GM12878 (cell line): ENCODE measurements at regions not wholly inside any gene's neighbourhood (a gene's known extent, or its start where the extent isn't known, plus 50 kb on each side); places are given as distances from the start of the nearest gene placed in this dataset.

Experiments
- ATAC-seq: fragments of 200-7000 bp; cut with Tn5 transposase; 3 replicates; pipeline ENCODE4 v1.9.1; 2020; ENCODE audit warnings: mild to moderate bottlenecking, moderate library complexity
- BruUV-seq: library from RNA; stranded (reverse); fragments of 400-500 nt; replicated peaks from 2 replicates; lab custom pipeline; 2021; lab: Mats Ljungman, UMichigan
- CTCF ChIA-PET: fragments of 300-600 bp; sonication (Branson Sonifier 250); formaldehyde crosslinking; extraction: SDS; loops from one replicate; lab custom pipeline; 2021; ENCODE audit warnings: inconsistent platforms; lab: Yijun Ruan, JAX
- POLR2A ChIA-PET: fragments of 350-600 bp; formaldehyde crosslinking; extraction: SDS; loops from one replicate; lab custom pipeline; 2021; ENCODE audit warnings: inconsistent platforms; lab: Charles Lee
- RAD21 ChIA-PET: fragments of 300-600 bp; sonication (Branson Sonifier 250); formaldehyde crosslinking; loops from one replicate; lab custom pipeline; 2023; ENCODE audit warnings: antibody characterized with exemption; ENCODE audit not compliant: unreplicated experiment; lab: Charles Lee
- SMC1A ChIA-PET: fragments of 300-600 bp; sonication (Branson Sonifier 250); formaldehyde crosslinking; loops from one replicate; lab custom pipeline; 2023; ENCODE audit not compliant: unreplicated experiment, uncharacterized antibody; lab: Charles Lee
- DNase-seq: peaks from one replicate; pipeline ENCODE4 v3.0.0-alpha.2; 2011; ENCODE audit warnings: low read depth, low spot score
- FAIRE-seq: peaks from 3 replicates; lab custom pipeline; 2011; peaks lifted over from hg19 to GRCh38; lab: Jason Lieb, UNC
- H2AFZ ChIP-seq: 2 replicates; pipeline ENCODE4 v1.6.0; 2011; ENCODE audit warnings: low read depth, low read length, control low read depth; ENCODE audit not compliant: control insufficient read depth
- H3K27ac ChIP-seq: 2 replicates; pipeline ENCODE4 v1.5.1; 2011; ENCODE audit warnings: control low read depth; ENCODE audit not compliant: control insufficient read depth, insufficient read depth
- H3K27me3 ChIP-seq, 2 experiments: replicated peaks in 1 of 2; 2 replicates each; pipeline versions ENCODE4 v1.6.0 to v1.6.1; 2011; ENCODE audit warnings: low read length in 1 of 2; ENCODE audit not compliant: control insufficient read depth in 2 of 2, insufficient read depth in 2 of 2
- H3K36me3 ChIP-seq, 2 experiments: 2 replicates each; pipeline ENCODE4 v1.5.1; 2011; ENCODE audit warnings: low read length in 1 of 2; ENCODE audit not compliant: control insufficient read depth in 2 of 2, insufficient read depth in 2 of 2
- H3K4me1 ChIP-seq: 2 replicates; pipeline ENCODE4 v1.6.1; 2011; ENCODE audit warnings: mild to moderate bottlenecking, low read length, moderate library complexity, mixed read lengths; ENCODE audit not compliant: control insufficient read depth, insufficient read depth
- H3K4me2 ChIP-seq: 2 replicates; pipeline ENCODE4 v1.6.0; 2011; ENCODE audit warnings: control low read depth; ENCODE audit not compliant: control insufficient read depth, insufficient read depth
- H3K4me3 ChIP-seq: fragments of 200-600 bp; sonication (generic); 2 replicates; pipeline ENCODE4 v1.5.1; 2016
- H3K79me2 ChIP-seq: 2 replicates; pipeline ENCODE4 v1.6.0; 2011; ENCODE audit warnings: low read length; ENCODE audit not compliant: control insufficient read depth, insufficient read depth
- H3K9ac ChIP-seq: 2 replicates; pipeline ENCODE4 v1.8.0; 2011; ENCODE audit warnings: low read length, control low read depth, mixed read lengths; ENCODE audit not compliant: control insufficient read depth, insufficient read depth
- H3K9me3 ChIP-seq: replicated peaks from 3 replicates; pipeline ENCODE4 v1.5.1; 2011; ENCODE audit warnings: mild to moderate bottlenecking, low read length; ENCODE audit not compliant: control insufficient read depth, insufficient read depth
- H4K20me1 ChIP-seq: 2 replicates; pipeline ENCODE4 v1.6.0; 2011; ENCODE audit not compliant: control insufficient read depth, insufficient read depth
- EED ChIP-seq: sonication (generic); IDR thresholded peaks from 2 replicates; pipeline ENCODE4 v1.6.1; 2016; ENCODE audit warnings: antibody characterized with exemption, low read depth
- JUND ChIP-seq: IDR thresholded peaks from 2 replicates; pipeline ENCODE4 v1.6.1; 2012; ENCODE audit warnings: low read depth, mild to moderate bottlenecking, low read length, improper control_type of control experiment, moderate library complexity
- RFX5 ChIP-seq: IDR thresholded peaks from 2 replicates; pipeline ENCODE4 v1.6.1; 2011; ENCODE audit warnings: low read depth, low read length, improper control_type of control experiment
- RUNX3 ChIP-seq: IDR thresholded peaks from 2 replicates; pipeline ENCODE4 v1.6.1; 2012; ENCODE audit warnings: low read length, inconsistent platforms
- SREBF1 ChIP-seq: IDR thresholded peaks from 2 replicates; pipeline ENCODE4 v1.6.1; 2012; ENCODE audit warnings: mild to moderate bottlenecking, low read length
- TBL1XR1 ChIP-seq: IDR thresholded peaks from 2 replicates; pipeline ENCODE4 v1.6.1; 2012; ENCODE audit warnings: low read depth, low read length, improper control_type of control experiment
- TCF12 ChIP-seq: IDR thresholded peaks from 2 replicates; pipeline ENCODE4 v1.6.1; 2011; ENCODE audit warnings: low read depth, mild to moderate bottlenecking, low read length
- ZNF384 ChIP-seq: IDR thresholded peaks from 2 replicates; pipeline ENCODE4 v1.6.1; 2012; ENCODE audit warnings: low read depth, mild to moderate bottlenecking, low read length, improper control_type of control experiment, borderline replicate concordance
- WGBS: methylation state at CpG from one replicate; pipeline ENCODE4 v1.1.6; 2016; ENCODE audit warnings: low lambda C conversion rate; ENCODE audit not compliant: insufficient replicate concordance, insufficient coverage; ENCODE audit errors: missing lambda C conversion rate; 5-methylcytosine and 5-hydroxymethylcytosine counted together
- in situ Hi-C: fragments of 300-500 bp; cut with MboI; formaldehyde crosslinking; loops from 9 replicates; pipeline ENCODE4 v1.14.3; 2018; ENCODE audit warnings: mixed read lengths
- intact Hi-C: fragments of 100-400 bp; cut with micrococcal nuclease; formaldehyde crosslinking; loops from one replicate; pipeline ENCODE4 v1.14.2; 2022; ENCODE audit not compliant: unreplicated experiment
- TF ChIP-seq, protein P1 (sequence below): fragments of 450-650 bp; IDR thresholded peaks from 2 replicates; pipeline ENCODE4 v1.6.1; 2014; ENCODE audit warnings: mild to moderate bottlenecking
- TF ChIP-seq, protein P2 (sequence below): IDR thresholded peaks from 2 replicates; pipeline ENCODE4 v1.6.1; 2011; ENCODE audit warnings: mild to moderate bottlenecking, low read depth, low read length, moderate library complexity; ENCODE audit not compliant: insufficient replicate concordance
- TF ChIP-seq, protein P3 (sequence below): fragments of 150-350 bp; IDR thresholded peaks from 2 replicates; pipeline ENCODE4 v1.6.1; 2014; ENCODE audit warnings: mild to moderate bottlenecking, low read depth, low read length
- TF ChIP-seq, protein P4 (sequence below): fragments of 450-650 bp; conservative IDR thresholded peaks from 2 replicates; pipeline ENCODE4 v1.6.1; 2017; ENCODE audit warnings: mild to moderate bottlenecking, moderate library complexity
- TF ChIP-seq, protein P5 (sequence below): fragments of 450-650 bp; IDR thresholded peaks from 2 replicates; pipeline ENCODE4 v1.6.1; 2016; ENCODE audit warnings: mild to moderate bottlenecking
- TF ChIP-seq, protein P6 (sequence below): fragments of 450-650 bp; IDR thresholded peaks from 2 replicates; pipeline ENCODE4 v1.6.1; 2016; ENCODE audit warnings: mild to moderate bottlenecking, moderate library complexity, borderline replicate concordance

DNA sequence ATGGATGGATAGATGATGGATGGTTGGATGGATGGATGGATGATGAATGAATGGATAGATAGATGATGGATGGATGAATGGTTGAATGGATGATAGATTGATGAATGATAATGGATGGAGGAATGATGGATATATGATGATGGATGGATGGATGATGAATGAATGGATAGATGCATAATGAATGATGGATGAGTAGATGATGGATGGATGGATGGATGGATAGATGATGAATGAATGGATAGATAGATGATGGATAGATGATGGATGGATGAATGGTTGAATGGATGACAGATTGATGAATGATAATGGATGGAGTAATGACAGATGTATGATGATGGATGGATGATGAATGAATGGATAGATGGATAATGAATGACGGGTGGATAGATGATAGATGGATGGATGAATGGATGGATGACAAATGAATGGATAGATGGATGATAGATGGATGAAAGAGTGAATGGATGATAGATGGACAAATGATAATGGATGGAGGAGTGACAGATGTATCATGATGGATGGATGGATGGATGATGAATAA lies 1466.5 kb downstream of the BRD1 start:
- intact Hi-C loops (no loop called here), in situ Hi-C loops (no loop called here)
- Histone ChIP-seq H3K4me1 (no peaks in the 10 kb centered on the region), H2AFZ (no peak overlapping the region), H3K27ac (no peak overlapping the region), H3K27me3 (no peaks in the 10 kb centered on the region), H3K36me3 (no peaks in the 10 kb centered on the region), H3K79me2 (no peaks in the 10 kb centered on the region), H3K9ac (no peak overlapping the region), H4K20me1 (no peaks in the 10 kb centered on the region), H3K9me3 (no peaks in the 10 kb centered on the region; the same call in 2 of the 3 replicates), H3K4me3 (no peak overlapping the region), H3K4me2 (no peak overlapping the region)
- 0% methylated on average over 1 of the region's 1 CpG for WGBS
- POLR2A ChIA-PET = no interaction called here
- DNase-seq = no peak
- no TSS peak for BruUV-seq
- SMC1A ChIA-PET = no interaction called here
- no peak for ATAC-seq
- CTCF ChIA-PET = no interaction called here
- FAIRE-seq = no peak
- RAD21 ChIA-PET = no interaction called here
- TF ChIP-seq ZNF384 (no peak), RFX5 (no peak), SREBF1 (no peak), EED (no peak), TCF12 (no peak), RUNX3 (no peak), JUND (no peak), TBL1XR1 (no peak)
- TF ChIP-seq, protein P1, sequence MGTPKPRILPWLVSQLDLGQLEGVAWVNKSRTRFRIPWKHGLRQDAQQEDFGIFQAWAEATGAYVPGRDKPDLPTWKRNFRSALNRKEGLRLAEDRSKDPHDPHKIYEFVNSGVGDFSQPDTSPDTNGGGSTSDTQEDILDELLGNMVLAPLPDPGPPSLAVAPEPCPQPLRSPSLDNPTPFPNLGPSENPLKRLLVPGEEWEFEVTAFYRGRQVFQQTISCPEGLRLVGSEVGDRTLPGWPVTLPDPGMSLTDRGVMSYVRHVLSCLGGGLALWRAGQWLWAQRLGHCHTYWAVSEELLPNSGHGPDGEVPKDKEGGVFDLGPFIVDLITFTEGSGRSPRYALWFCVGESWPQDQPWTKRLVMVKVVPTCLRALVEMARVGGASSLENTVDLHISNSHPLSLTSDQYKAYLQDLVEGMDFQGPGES = no peak
- TF ChIP-seq, protein P2, sequence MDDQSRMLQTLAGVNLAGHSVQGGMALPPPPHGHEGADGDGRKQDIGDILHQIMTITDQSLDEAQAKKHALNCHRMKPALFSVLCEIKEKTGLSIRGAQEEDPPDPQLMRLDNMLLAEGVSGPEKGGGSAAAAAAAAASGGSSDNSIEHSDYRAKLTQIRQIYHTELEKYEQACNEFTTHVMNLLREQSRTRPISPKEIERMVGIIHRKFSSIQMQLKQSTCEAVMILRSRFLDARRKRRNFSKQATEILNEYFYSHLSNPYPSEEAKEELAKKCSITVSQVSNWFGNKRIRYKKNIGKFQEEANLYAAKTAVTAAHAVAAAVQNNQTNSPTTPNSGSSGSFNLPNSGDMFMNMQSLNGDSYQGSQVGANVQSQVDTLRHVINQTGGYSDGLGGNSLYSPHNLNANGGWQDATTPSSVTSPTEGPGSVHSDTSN = no peak
- TF ChIP-seq, protein P3, sequence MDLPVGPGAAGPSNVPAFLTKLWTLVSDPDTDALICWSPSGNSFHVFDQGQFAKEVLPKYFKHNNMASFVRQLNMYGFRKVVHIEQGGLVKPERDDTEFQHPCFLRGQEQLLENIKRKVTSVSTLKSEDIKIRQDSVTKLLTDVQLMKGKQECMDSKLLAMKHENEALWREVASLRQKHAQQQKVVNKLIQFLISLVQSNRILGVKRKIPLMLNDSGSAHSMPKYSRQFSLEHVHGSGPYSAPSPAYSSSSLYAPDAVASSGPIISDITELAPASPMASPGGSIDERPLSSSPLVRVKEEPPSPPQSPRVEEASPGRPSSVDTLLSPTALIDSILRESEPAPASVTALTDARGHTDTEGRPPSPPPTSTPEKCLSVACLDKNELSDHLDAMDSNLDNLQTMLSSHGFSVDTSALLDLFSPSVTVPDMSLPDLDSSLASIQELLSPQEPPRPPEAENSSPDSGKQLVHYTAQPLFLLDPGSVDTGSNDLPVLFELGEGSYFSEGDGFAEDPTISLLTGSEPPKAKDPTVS = no peak
- TF ChIP-seq, protein P4, sequence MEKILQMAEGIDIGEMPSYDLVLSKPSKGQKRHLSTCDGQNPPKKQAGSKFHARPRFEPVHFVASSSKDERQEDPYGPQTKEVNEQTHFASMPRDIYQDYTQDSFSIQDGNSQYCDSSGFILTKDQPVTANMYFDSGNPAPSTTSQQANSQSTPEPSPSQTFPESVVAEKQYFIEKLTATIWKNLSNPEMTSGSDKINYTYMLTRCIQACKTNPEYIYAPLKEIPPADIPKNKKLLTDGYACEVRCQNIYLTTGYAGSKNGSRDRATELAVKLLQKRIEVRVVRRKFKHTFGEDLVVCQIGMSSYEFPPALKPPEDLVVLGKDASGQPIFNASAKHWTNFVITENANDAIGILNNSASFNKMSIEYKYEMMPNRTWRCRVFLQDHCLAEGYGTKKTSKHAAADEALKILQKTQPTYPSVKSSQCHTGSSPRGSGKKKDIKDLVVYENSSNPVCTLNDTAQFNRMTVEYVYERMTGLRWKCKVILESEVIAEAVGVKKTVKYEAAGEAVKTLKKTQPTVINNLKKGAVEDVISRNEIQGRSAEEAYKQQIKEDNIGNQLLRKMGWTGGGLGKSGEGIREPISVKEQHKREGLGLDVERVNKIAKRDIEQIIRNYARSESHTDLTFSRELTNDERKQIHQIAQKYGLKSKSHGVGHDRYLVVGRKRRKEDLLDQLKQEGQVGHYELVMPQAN = no peak
- TF ChIP-seq, protein P5, sequence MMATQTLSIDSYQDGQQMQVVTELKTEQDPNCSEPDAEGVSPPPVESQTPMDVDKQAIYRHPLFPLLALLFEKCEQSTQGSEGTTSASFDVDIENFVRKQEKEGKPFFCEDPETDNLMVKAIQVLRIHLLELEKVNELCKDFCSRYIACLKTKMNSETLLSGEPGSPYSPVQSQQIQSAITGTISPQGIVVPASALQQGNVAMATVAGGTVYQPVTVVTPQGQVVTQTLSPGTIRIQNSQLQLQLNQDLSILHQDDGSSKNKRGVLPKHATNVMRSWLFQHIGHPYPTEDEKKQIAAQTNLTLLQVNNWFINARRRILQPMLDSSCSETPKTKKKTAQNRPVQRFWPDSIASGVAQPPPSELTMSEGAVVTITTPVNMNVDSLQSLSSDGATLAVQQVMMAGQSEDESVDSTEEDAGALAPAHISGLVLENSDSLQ = no peak
- TF ChIP-seq, protein P6, sequence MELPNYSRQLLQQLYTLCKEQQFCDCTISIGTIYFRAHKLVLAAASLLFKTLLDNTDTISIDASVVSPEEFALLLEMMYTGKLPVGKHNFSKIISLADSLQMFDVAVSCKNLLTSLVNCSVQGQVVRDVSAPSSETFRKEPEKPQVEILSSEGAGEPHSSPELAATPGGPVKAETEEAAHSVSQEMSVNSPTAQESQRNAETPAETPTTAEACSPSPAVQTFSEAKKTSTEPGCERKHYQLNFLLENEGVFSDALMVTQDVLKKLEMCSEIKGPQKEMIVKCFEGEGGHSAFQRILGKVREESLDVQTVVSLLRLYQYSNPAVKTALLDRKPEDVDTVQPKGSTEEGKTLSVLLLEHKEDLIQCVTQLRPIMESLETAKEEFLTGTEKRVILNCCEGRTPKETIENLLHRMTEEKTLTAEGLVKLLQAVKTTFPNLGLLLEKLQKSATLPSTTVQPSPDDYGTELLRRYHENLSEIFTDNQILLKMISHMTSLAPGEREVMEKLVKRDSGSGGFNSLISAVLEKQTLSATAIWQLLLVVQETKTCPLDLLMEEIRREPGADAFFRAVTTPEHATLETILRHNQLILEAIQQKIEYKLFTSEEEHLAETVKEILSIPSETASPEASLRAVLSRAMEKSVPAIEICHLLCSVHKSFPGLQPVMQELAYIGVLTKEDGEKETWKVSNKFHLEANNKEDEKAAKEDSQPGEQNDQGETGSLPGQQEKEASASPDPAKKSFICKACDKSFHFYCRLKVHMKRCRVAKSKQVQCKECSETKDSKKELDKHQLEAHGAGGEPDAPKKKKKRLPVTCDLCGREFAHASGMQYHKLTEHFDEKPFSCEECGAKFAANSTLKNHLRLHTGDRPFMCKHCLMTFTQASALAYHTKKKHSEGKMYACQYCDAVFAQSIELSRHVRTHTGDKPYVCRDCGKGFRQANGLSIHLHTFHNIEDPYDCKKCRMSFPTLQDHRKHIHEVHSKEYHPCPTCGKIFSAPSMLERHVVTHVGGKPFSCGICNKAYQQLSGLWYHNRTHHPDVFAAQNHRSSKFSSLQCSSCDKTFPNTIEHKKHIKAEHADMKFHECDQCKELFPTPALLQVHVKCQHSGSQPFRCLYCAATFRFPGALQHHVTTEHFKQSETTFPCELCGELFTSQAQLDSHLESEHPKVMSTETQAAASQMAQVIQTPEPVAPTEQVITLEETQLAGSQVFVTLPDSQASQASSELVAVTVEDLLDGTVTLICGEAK = no peak
